ENCODE measurements at regions not wholly inside any gene's neighbourhood (a gene's known extent, or its start where the extent isn't known, plus 50 kb on each side); places are given as distances from the start of the nearest gene placed in this dataset.
"Not testable (repeated sequence)": the region's sequence is repeated elsewhere in the genome, so short reads cannot be mapped to it uniquely, and the experiment has no call there.

GRCh38 chr1:38488162-38488898 lies 371.2 kb downstream of the RRAGC start:
- H3K27ac Mint-ChIP-seq: no peak overlapping the region
- H3K4me3 Mint-ChIP-seq: no peak overlapping the region
- peaks cover 31% of the 10 kb centered on the region for H3K27me3 Mint-ChIP-seq
- no peaks in the 10 kb centered on the region for H3K4me1 Mint-ChIP-seq (ENCODE audit: low read depth)
- H3K36me3 Mint-ChIP-seq (ENCODE audit: low read depth): no peaks in the 10 kb centered on the region
- no peak for DNase-seq
- no peaks in the 10 kb centered on the region for H3K9me3 Mint-ChIP-seq

- peaks cover 31% of the 10 kb centered on the region for H3K27me3 Mint-ChIP-seq
- no peak overlapping the region for H3K27ac Mint-ChIP-seq
- no peak for DNase-seq
- no peak overlapping the region for H3K4me3 Mint-ChIP-seq
- no peaks in the 10 kb centered on the region for H3K36me3 Mint-ChIP-seq (ENCODE audit: low read depth)
- H3K4me1 Mint-ChIP-seq (ENCODE audit: low read depth): no peaks in the 10 kb centered on the region
- H3K9me3 Mint-ChIP-seq: no peaks in the 10 kb centered on the region
Observed at GRCh38 chr1:38487396-38487795, 372.2 kb downstream of the RRAGC start.

- DNase-seq: no peak
- Mint-ChIP-seq H3K27me3 (peaks cover 34% of the 10 kb centered on the region), H3K36me3 (ENCODE audit: low read depth) (no peaks in the 10 kb centered on the region), H3K9me3 (no peaks in the 10 kb centered on the region), H3K4me3 (no peak overlapping the region), H3K27ac (no peak overlapping the region), H3K4me1 (ENCODE audit: low read depth) (no peaks in the 10 kb centered on the region)
Observed at GRCh38 chr1:38486085-38486484, 373.5 kb downstream of the RRAGC start.

GRCh38 chr1:38481871-38482826 lies 377.4 kb downstream of the RRAGC start:
- Mint-ChIP-seq H3K4me3 (no peak overlapping the region), H3K9me3 (peaks cover 8% of the 10 kb centered on the region), H3K4me1 (ENCODE audit: low read depth) (no peaks in the 10 kb centered on the region), H3K27me3 (peaks cover 39% of the 10 kb centered on the region), H3K36me3 (ENCODE audit: low read depth) (no peaks in the 10 kb centered on the region), H3K27ac (no peak overlapping the region)
- no peak for DNase-seq

DNA sequence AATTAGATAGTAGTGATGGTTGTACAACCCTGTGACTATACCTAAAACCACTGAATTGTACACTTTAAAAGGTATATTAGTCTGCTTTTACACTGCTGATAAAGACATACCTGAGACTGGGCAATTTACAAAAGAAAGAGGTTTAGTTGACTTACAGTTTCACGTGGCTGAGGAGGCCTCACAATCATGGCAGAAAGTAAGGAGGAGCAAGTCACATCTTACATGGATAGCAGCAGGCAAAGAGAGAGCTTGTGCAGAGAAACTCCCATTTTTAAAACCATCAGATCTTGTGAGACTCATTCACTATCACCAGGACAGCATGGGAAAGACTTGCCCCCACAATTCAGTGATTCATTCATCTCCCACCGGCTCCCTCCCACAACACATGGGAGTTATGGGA lies 379.9 kb downstream of the RRAGC start:
- H3K4me1 Mint-ChIP-seq (ENCODE audit: low read depth): peaks cover 11% of the 10 kb centered on the region
- H3K9me3 Mint-ChIP-seq: not testable (repeated sequence)

GRCh38 chr1:38477811-38478210 lies 381.8 kb downstream of the RRAGC start:
- Mint-ChIP-seq H3K4me3 (no peak overlapping the region), H3K9me3 (peaks cover 8% of the 10 kb centered on the region), H3K27ac (no peak overlapping the region), H3K4me1 (ENCODE audit: low read depth) (peaks cover 12% of the 10 kb centered on the region), H3K27me3 (peaks cover 59% of the 10 kb centered on the region), H3K36me3 (ENCODE audit: low read depth) (no peaks in the 10 kb centered on the region)
- DNase-seq: no peak

More for the DNA sequence above, 379.9 kb downstream of the RRAGC start:
- peaks cover 52% of the 10 kb centered on the region for H3K27me3 Mint-ChIP-seq
- not testable (repeated sequence) for H3K27ac Mint-ChIP-seq; H3K4me3 Mint-ChIP-seq; DNase-seq; H3K36me3 Mint-ChIP-seq (ENCODE audit: low read depth)

- H3K27me3 Mint-ChIP-seq: peaks cover 64% of the 10 kb centered on the region
- no peak overlapping the region for H3K27ac Mint-ChIP-seq
Observed at GRCh38 chr1:38476850-38477178, 382.8 kb downstream of the RRAGC start.

DNA sequence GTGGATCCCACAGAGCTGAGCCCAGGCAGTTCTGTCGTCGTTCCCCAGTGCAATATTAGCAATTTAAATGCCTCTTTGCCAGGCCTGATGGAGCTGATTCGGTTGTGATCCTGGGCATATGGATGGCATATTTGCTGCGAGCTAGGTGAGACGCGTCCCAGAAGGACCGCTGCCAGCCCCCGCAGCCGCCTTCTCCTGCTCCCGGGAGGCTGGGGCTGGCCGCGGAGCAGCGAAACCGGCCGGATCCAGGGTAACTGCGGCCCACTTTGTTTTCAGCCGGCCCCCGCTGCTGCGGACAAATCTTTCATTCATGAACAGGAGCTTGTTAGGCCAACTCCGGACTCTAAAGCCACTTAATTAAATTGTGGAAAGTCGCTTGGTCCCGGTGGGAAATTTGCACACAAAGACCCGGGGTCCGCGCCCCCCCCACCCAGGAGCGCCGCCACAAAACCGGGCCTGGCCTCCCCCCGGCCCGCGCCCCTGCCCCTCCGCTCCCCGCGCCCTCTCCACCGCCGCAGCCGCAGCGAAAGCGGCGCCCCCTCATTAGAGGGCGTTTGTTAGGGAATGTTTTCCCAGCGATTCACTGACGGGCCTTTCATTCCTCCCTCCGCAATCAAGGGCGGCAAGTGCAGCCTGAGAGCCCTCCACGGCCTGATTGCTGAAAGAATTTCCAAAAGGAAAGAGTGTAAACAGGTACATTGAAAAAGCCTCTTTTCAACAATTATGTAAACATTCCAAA lies 383.3 kb downstream of the RRAGC start:
- DNase-seq: no peak
- peaks cover 12% of the 10 kb centered on the region for H3K4me1 Mint-ChIP-seq (ENCODE audit: low read depth)
- peaks cover 68% of the 10 kb centered on the region for H3K27me3 Mint-ChIP-seq
- peaks cover 8% of the 10 kb centered on the region for H3K9me3 Mint-ChIP-seq
- H3K36me3 Mint-ChIP-seq (ENCODE audit: low read depth): no peaks in the 10 kb centered on the region
- no peak overlapping the region for H3K27ac Mint-ChIP-seq
- H3K4me3 Mint-ChIP-seq: no peak overlapping the region

More at GRCh38 chr1:38476850-38477178, 382.8 kb downstream of the RRAGC start:
- H3K9me3 Mint-ChIP-seq: peaks cover 8% of the 10 kb centered on the region
- H3K4me1 Mint-ChIP-seq (ENCODE audit: low read depth): peaks cover 12% of the 10 kb centered on the region
- DNase-seq: no peak
- no peak overlapping the region for H3K4me3 Mint-ChIP-seq
- H3K36me3 Mint-ChIP-seq (ENCODE audit: low read depth): no peaks in the 10 kb centered on the region

DNA sequence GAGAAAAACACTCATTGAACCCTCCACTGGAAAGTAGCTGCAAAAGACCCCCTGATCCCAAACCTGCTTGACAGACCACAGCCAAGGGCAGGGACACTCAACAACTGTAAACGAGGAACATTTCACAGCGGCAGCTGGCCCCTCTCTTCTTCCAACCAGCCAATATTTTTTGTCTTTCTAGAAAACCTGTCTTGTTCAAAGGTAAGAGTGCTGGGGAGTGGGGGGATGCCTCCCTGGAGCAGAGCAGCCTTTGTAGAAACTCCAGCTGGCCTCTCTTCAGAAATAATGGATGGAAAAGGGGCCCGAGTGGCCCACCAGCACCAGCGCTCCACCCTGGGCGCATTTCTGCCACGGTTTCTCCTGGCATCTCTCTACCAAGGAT lies 384.0 kb downstream of the RRAGC start:
- Mint-ChIP-seq H3K27ac (no peak overlapping the region), H3K4me3 (no peak overlapping the region), H3K9me3 (peaks cover 8% of the 10 kb centered on the region), H3K36me3 (ENCODE audit: low read depth) (no peaks in the 10 kb centered on the region), H3K27me3 (peaks cover 73% of the 10 kb centered on the region), H3K4me1 (ENCODE audit: low read depth) (peaks cover 12% of the 10 kb centered on the region)
- DNase-seq: no peak

DNA sequence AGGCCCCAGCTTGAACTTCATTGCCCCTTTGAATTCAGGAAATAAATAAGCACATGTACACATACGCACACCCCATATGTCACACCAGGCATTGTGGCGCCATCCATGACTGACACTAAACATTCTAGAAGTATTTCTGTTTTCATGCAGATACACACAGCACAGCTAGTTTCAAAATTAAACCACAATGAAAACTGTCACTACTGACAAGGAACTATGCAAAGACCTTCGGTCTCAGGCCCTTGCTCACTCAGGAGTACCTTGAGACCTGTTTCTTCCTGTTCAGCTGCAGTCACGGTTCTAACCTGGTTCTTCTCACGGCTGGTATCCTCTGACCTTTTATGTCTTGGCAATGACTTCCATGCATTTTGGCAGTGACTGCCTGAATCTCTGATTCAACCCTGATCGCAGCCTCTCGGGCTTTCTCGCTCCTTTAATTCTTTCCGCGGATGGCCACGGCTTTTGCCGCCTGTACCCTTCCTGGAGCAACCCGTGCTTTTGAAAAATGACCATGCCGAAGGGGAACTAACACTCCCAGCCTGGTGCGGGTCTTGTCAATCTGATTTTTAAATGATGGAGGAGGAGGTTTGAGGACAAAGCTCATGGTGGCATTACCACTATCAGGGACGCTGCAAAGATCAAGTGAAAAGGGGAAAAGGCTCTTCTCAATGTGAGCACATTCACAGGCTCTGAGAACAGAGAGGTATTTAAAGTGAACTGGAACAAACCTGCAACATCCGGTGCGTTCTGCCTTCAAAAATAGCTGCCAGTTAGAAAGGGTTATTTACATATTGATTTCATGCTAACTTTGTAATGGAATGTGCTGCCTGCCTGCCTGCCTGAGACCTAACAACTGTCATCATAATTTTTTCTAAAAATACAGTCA lies 384.6 kb downstream of the RRAGC start:
- H3K4me1 Mint-ChIP-seq (ENCODE audit: low read depth): peaks cover 12% of the 10 kb centered on the region
- H3K36me3 Mint-ChIP-seq (ENCODE audit: low read depth): no peaks in the 10 kb centered on the region
- H3K27ac Mint-ChIP-seq: no peak overlapping the region
- DNase-seq: no peak
- peaks cover 8% of the 10 kb centered on the region for H3K9me3 Mint-ChIP-seq
- H3K4me3 Mint-ChIP-seq: no peak overlapping the region
- H3K27me3 Mint-ChIP-seq: peaks cover 74% of the 10 kb centered on the region

- Mint-ChIP-seq H3K27me3 (peaks cover 36% of the 10 kb centered on the region), H3K4me1 (ENCODE audit: low read depth) (no peaks in the 10 kb centered on the region), H3K9me3 (no peaks in the 10 kb centered on the region), H3K36me3 (ENCODE audit: low read depth) (no peaks in the 10 kb centered on the region), H3K4me3 (no peak overlapping the region), H3K27ac (no peak overlapping the region)
- no peak for DNase-seq
Observed at GRCh38 chr1:38466487-38466886, 393.1 kb downstream of the RRAGC start.

DNA sequence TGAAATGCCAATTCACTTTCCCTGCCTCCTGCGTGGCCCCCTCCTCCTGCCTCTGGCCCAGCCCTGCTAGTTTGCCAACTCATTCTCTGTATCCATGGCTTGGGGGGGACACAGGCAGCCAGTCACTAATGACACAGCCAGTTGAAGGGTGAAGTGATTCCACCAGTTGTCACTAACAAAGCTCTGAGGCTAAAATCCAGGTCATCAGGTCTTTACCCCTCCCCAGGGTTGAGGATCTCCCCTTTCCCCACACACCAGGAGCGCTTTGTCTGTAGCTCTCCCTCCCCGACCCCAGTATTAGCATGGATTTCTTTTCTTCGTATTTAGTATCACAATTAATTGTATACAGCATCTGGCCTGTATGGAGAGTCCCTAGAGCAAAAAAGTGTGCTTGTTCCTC lies 394.1 kb downstream of the RRAGC start:
- Mint-ChIP-seq H3K27me3 (peaks cover 28% of the 10 kb centered on the region), H3K4me1 (ENCODE audit: low read depth) (no peaks in the 10 kb centered on the region), H3K9me3 (no peaks in the 10 kb centered on the region), H3K36me3 (ENCODE audit: low read depth) (no peaks in the 10 kb centered on the region), H3K27ac (no peak overlapping the region), H3K4me3 (no peak overlapping the region)
- no peak for DNase-seq

DNA sequence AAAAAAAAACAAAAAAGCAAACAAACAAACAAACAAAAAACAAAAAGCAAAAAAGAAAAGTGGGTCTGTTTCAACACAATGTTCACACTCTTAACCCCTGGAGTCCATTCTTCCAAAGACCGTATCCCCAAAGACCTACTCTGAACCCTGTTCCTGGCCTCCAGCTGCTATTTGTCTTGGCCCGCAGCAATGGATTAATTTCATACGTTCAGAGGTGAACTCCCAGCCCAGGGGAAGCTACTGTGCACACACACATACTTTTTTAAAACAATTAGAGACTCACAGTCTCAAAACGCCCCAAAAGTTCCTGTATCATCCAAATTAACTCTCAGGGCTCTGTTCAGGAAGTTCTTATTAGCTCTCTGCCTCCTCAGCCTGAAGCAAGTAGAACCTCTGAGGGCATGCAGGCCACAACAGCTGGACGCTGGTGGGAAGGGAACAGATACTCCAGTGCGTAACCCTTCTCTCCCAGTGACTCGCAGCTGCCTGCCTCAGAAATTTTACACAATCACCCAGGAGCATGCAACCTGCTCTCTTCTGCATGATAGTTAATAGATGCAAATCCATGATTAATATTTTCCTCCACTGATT lies 395.4 kb downstream of the RRAGC start:
- H3K4me3 Mint-ChIP-seq: no peak overlapping the region
- H3K27me3 Mint-ChIP-seq: peaks cover 34% of the 10 kb centered on the region
- no peaks in the 10 kb centered on the region for H3K36me3 Mint-ChIP-seq (ENCODE audit: low read depth)
- H3K27ac Mint-ChIP-seq: no peak overlapping the region
- H3K4me1 Mint-ChIP-seq (ENCODE audit: low read depth): no peaks in the 10 kb centered on the region
- H3K9me3 Mint-ChIP-seq: no peaks in the 10 kb centered on the region
- DNase-seq: no peak

All from activated T-cell treated with anti-CD3 and anti-CD28 coated beads, Interleukin-2, amount 50 U/mL, for 24 hours (primary cell).